WTC11 (cell line): ENCODE measurements at regions not wholly inside any gene's neighbourhood (a gene's known extent, or its start where the extent isn't known, plus 50 kb on each side); places are given as distances from the start of the nearest gene placed in this dataset.
A peak's percentile ranks its signal among the peaks of the same experiment; 100 is the strongest.

ENCODE experiments used
- ATAC-seq: fragments of 200-7000 bp; cut with Tn5 transposase; 2 replicates; pipeline ENCODE4 v1.10.0; 2021; ENCODE audit warnings: mild to moderate bottlenecking, moderate library complexity
- CTCF ChIA-PET: fragments of 300-600 bp; sonication (Branson Sonifier 250); formaldehyde crosslinking; loops from one replicate; lab custom pipeline; 2021; ENCODE audit warnings: antibody characterized with exemption; lab: Charles Lee
- POLR2A ChIA-PET: fragments of 350-600 bp; sonication (Branson Sonifier 250); formaldehyde crosslinking; loops from one replicate; lab custom pipeline; 2021; ENCODE audit warnings: antibody characterized with exemption; lab: Charles Lee
- DNase-seq: peaks from one replicate; pipeline ENCODE4 v3.0.0; 2021; ENCODE audit warnings: low spot score
- H3K27ac Mint-ChIP-seq: 2 replicates; pipeline ENCODE4 v1.8.0; 2021; ENCODE audit warnings: mixed read lengths
- H3K27me3 Mint-ChIP-seq: 2 replicates; pipeline ENCODE4 v1.8.0; 2021; ENCODE audit warnings: low read depth, mild to moderate bottlenecking, moderate library complexity, mixed read lengths
- H3K36me3 Mint-ChIP-seq: 2 replicates; pipeline ENCODE4 v1.8.0; 2021; ENCODE audit warnings: mixed read lengths
- H3K4me1 Mint-ChIP-seq: 2 replicates; pipeline ENCODE4 v1.8.0; 2022; ENCODE audit warnings: mixed read lengths
- H3K4me3 Mint-ChIP-seq: 2 replicates; pipeline ENCODE4 v1.8.0; 2021; ENCODE audit warnings: mild to moderate bottlenecking, moderate library complexity, mixed read lengths
- H3K9me3 Mint-ChIP-seq: 2 replicates; pipeline ENCODE4 v1.8.0; 2021; ENCODE audit warnings: mixed read lengths
- AR ChIP-seq: fragments of 250-450 bp; sonication (Bioruptor Pico); IDR thresholded peaks from 2 replicates; pipeline ENCODE4 v1.9.0; 2021; ENCODE audit warnings: mild to moderate bottlenecking
- ATF3 ChIP-seq: sonication (generic); formaldehyde crosslinking; conservative IDR thresholded peaks from 2 replicates; pipeline ENCODE4 v1.8.1; 2022; ENCODE audit warnings: mild to moderate bottlenecking, missing genetic modification reagents
- ERG ChIP-seq: fragments of 250-450 bp; sonication (Bioruptor Pico); IDR thresholded peaks from 2 replicates; pipeline ENCODE4 v1.8.0; 2021; ENCODE audit warnings: mild to moderate bottlenecking
- ESRRA ChIP-seq: sonication (generic); formaldehyde crosslinking; IDR thresholded peaks from 2 replicates; pipeline ENCODE4 v1.8.1; 2022; ENCODE audit warnings: mild to moderate bottlenecking, missing genetic modification reagents, borderline replicate concordance
- FOXK1 ChIP-seq: sonication (generic); formaldehyde crosslinking; IDR thresholded peaks from 2 replicates; pipeline ENCODE4 v1.8.0; 2022; ENCODE audit warnings: mild to moderate bottlenecking, moderate library complexity, missing genetic modification reagents
- FOXP1 ChIP-seq: sonication (generic); formaldehyde crosslinking; IDR thresholded peaks from 2 replicates; pipeline ENCODE4 v1.8.0; 2022; ENCODE audit warnings: missing genetic modification reagents, mild to moderate bottlenecking, moderate library complexity, borderline replicate concordance
- IRF1 ChIP-seq: sonication (generic); formaldehyde crosslinking; IDR thresholded peaks from 2 replicates; pipeline ENCODE4 v1.8.0; 2023; ENCODE audit warnings: missing genetic modification reagents
- NR1H2 ChIP-seq: sonication (generic); formaldehyde crosslinking; IDR thresholded peaks from 2 replicates; pipeline ENCODE4 v1.9.0; 2021; ENCODE audit warnings: mild to moderate bottlenecking, moderate library complexity, missing genetic modification reagents
- PRRX2 ChIP-seq: fragments of 250-450 bp; sonication (Bioruptor Pico); IDR thresholded peaks from 2 replicates; pipeline ENCODE4 v1.8.0; 2021; ENCODE audit warnings: mild to moderate bottlenecking
- SP1 ChIP-seq: sonication (generic); formaldehyde crosslinking; conservative IDR thresholded peaks from 2 replicates; pipeline ENCODE4 v1.8.1; 2022; ENCODE audit warnings: missing genetic modification reagents
- ZNF138 ChIP-seq: sonication (generic); formaldehyde crosslinking; conservative IDR thresholded peaks from 2 replicates; pipeline ENCODE4 v1.8.1; 2022; ENCODE audit warnings: mild to moderate bottlenecking, moderate library complexity, missing genetic modification reagents
- ZNF263 ChIP-seq: sonication (generic); formaldehyde crosslinking; IDR thresholded peaks from 2 replicates; pipeline ENCODE4 v1.8.1; 2022; ENCODE audit warnings: low read depth, mild to moderate bottlenecking, moderate library complexity, missing genetic modification reagents
- ZNF317 ChIP-seq: sonication (generic); formaldehyde crosslinking; IDR thresholded peaks from 2 replicates; pipeline ENCODE4 v1.8.1; 2023; ENCODE audit warnings: low read depth, mild to moderate bottlenecking, moderate library complexity, missing genetic modification reagents, borderline replicate concordance
- ZNF423 ChIP-seq: fragments of 250-450 bp; sonication (Bioruptor Pico); IDR thresholded peaks from 2 replicates; pipeline ENCODE4 v2.1.2; 2022; ENCODE audit warnings: mild to moderate bottlenecking, moderate library complexity
- ZNF512 ChIP-seq: sonication (generic); formaldehyde crosslinking; IDR thresholded peaks from 2 replicates; pipeline ENCODE4 v1.8.1; 2022; ENCODE audit warnings: missing genetic modification reagents, borderline replicate concordance

- ATAC-seq = peak; percentile 22; the same call in 1 of the 2 replicates
- Mint-ChIP-seq H3K36me3 (peaks cover 23% of the 10 kb centered on the region), H3K27me3 (no peaks in the 10 kb centered on the region; the same call in 1 of the 2 replicates), H3K27ac (no peak overlapping the region; the same call in 1 of the 2 replicates), H3K4me1 (peaks cover 19% of the 10 kb centered on the region), H3K9me3 (peaks cover 29% of the 10 kb centered on the region), H3K4me3 (no peak overlapping the region)
- TF ChIP-seq IRF1 (CRISPR knock-in tag) (no peak), FOXK1 (CRISPR knock-in tag) (no peak), NR1H2 (CRISPR knock-in tag) (no peak), SP1 (CRISPR knock-in tag) (no peak), ATF3 (CRISPR knock-in tag) (no peak), FOXP1 (CRISPR knock-in tag) (no peak), AR (CRISPR knock-in tag) (no peak), ZNF512 (CRISPR knock-in tag) (no peak), ERG (CRISPR knock-in tag) (no peak), ZNF423 (no peak), ZNF138 (no peak), ESRRA (no peak), ZNF263 (CRISPR knock-in tag) (no peak), ZNF317 (CRISPR knock-in tag) (no peak), PRRX2 (CRISPR knock-in tag) (no peak)
- ChIA-PET CTCF (no interaction called here), POLR2A (no interaction called here)
- DNase-seq = no peak
Observed at GRCh38 chr6:11878029-11878428, 99.4 kb upstream of the ADTRP start.

GRCh38 chr6:11876934-11877433 is 98.4 kb upstream of the ADTRP start:
- ChIA-PET CTCF (no interaction called here), POLR2A (no interaction called here)
- no peak overlapping the region for H3K4me3 Mint-ChIP-seq

More at GRCh38 chr6:11876934-11877433, 98.4 kb upstream of the ADTRP start:
- Mint-ChIP-seq H3K4me1 (peaks cover 19% of the 10 kb centered on the region), H3K27me3 (no peaks in the 10 kb centered on the region; the same call in 1 of the 2 replicates), H3K27ac (no peak overlapping the region), H3K36me3 (peaks cover 18% of the 10 kb centered on the region), H3K9me3 (peaks cover 24% of the 10 kb centered on the region)
- TF ChIP-seq AR (CRISPR knock-in tag) = no peak
- no peak for DNase-seq
- no peak for ATAC-seq
